ENCODE measurements at regions not wholly inside any gene's neighbourhood (a gene's known extent, or its start where the extent isn't known, plus 50 kb on each side); places are given as distances from the start of the nearest gene placed in this dataset.

- TF ChIP-seq EZH2 (IDR thresholded peaks at IDR 0.05; ENCODE audit: low read depth, low read length, severe bottlenecking) = no peak
- no peak for TF ChIP-seq POLR2AphosphoS5 (IDR thresholded peaks at IDR 0.05; ENCODE audit: low read depth, low read length)
- TF ChIP-seq TEAD4 (IDR thresholded peaks at IDR 0.05; ENCODE audit: low read depth, low read length) = no peak
Observed at GRCh38 chr7:124375391-124375790, 342.5 kb upstream of the TMEM229A start (continued).
